HG02610 (cell line): ENCODE measurements at regions not wholly inside any gene's neighbourhood (a gene's known extent, or its start where the extent isn't known, plus 50 kb on each side); places are given as distances from the start of the nearest gene placed in this dataset.

ENCODE experiments used
- ATAC-seq: cut with Tn5 transposase; IDR thresholded peaks from one replicate; pipeline ENCODE4 v1.9.1; 2021; ENCODE audit warnings: mild to moderate bottlenecking, moderate library complexity; ENCODE audit not compliant: unreplicated experiment

DNA sequence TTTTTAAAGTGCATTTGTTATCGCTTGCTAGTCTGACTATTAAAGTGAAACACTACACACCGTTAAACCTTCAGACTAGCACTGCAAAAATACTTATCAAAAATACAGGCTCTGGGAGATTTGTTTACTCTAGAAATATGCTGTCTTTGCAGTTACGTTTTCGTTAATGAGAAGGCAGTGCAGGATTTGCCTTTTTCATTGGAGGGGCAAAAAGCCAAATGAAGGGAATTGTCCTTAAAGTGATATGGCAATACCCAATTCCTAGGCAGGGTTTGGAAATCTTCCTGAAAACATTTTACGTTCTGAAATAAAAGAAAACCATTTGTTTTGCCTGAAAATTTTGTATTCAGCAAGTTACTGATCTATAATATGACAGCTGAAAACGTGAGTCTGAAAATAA lies 1800.2 kb downstream of the MAT2B start:
- ATAC-seq = no peak

DNA sequence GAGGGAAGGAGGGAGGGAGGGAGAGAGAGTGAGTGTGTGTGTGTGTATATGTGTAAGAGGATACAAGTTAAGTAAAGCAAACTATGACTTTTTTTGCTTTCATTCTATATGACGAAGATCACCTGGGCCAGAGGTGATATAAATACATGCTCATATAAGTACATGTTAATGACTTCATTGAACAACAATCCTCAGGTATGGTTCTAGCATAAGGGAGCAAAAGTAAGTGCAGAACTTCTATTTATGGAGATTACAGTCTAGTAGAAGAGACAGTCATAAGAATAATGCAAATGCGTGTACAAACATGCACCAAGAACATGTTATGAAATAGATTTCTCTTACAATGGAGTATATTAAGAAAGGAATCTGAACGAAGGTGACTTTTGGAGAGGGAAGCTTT lies 1804.0 kb downstream of the MAT2B start:
- no peak for ATAC-seq

DNA sequence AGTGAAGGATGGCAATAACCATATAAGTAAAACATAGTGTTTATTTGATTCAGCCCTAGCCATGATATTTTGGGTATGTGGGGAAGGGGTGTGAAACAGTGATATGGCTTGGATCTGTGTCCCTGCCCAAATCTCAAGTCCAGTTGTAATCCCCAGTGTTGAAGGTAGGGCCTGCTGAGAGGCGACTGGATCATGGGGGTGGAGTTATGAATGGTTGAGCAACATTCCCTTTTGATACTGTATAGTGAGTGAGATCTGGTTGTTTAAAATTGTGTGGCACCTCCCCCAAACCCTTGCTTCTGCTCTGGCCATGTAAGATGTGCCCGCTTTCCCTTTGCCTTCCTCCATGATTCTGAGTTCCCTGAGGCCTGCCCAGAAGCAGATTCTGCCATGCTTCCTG lies 1804.6 kb downstream of the MAT2B start:
- no peak for ATAC-seq

DNA sequence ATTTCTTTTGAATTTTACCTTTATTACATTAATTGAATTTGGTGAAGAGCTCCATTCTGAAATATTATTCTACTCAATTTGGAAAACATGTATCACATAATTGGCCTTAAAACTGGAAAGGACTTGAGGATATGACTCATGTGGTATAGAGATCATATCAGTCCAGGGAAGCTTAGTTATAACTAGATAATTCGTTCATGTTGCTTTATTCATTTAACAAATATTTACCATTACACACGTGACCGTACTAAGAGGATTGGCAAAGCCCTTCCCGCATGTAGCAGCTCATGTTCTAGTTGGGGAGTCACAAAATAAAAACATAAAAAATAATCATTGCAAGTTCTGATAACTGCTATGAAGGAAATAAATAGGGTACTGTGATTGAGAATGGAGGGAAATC lies 1816.5 kb downstream of the MAT2B start:
- ATAC-seq = no peak

DNA sequence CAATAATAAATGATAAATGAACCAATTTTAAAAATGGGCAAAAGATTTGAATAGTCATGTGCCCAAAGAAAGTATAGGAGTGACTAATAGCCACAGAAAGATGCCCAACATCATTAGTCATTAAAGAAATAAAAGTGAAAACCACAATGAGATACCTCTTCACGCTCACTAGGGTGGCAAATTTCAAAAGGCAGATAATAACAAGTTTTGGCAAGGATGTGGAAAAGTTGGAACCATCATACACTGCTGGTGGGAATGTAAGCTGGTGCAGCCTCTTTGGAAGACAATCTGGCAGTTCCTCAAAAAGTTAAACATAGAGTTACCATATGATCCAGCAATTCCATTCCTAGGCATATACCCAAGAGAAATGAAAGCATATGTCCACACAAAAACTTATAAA lies 1819.8 kb downstream of the MAT2B start:
- ATAC-seq = no peak

DNA sequence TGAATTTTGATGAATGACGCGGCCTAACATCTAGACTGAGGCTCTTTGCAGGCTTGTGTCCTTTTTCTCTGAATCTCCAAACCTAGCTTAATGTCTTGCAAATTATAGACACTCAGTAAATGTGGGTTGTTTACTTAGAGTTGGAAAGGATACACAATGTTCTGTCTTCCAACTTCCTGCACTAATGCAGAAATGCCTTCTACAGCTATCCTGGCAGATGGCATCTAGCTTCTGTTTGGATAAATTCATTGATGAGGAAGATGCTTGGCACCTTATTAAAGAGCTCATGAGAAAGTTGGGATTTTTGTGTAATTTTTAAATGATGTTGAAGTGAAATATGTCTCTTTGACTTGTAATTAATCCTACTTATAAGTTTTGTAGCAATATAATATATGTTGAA lies 1822.2 kb downstream of the MAT2B start:
- no peak for ATAC-seq

DNA sequence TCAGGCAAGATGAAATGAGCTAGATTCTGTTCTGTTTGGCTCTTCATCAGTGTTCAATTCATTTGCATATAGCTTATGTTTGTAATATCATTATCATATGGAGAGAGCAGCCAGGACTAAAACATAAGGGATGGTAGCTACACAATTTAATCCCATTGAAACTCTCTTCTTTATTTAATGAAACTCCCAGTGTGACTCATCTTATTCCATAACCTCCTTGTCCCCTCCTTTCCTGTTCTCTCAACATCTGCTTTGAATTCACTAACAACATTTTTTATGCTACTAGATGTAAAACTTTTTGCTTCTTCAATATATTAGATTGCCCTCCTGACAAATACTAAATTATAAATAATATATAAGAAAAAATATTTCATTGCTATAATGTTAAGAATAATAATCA lies 1823.4 kb downstream of the MAT2B start:
- no peak for ATAC-seq

DNA sequence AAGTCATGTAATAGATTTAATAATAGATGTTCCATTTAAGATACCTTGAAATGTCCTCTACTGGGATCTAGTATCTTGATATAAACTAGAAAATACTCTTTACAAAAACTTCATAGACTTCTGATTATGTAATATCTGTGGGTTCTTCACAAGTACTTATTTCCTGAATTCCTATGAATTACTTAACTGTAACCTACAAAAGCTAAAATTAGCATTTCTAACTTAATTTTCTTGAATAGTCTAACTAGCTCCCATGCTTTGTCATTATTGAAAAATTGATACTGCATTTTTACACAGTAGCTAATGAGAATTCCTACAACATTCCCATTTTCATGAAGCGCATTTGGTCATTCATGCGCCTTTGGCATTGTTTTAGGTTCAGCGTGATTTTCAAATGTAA lies 1828.2 kb downstream of the MAT2B start:
- ATAC-seq = no peak

DNA sequence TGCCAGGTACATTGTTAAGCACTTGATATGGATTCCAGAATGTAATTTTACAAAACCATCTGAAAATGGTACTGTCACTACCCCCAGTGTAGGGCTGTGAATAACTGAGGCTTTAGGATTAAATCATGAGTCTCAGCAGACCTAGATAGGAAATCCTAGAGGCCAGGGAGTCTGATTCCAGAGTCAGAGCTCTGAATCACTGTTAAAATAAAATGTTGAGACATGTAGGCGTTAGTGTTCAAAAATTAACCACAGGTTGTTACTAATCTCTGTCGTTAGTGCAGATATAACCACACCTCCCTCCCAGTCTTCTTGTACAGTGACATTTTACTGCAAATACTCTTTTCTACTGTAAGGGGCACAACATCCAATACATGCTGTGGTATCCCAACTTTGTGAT lies 1828.8 kb downstream of the MAT2B start:
- no peak for ATAC-seq

DNA sequence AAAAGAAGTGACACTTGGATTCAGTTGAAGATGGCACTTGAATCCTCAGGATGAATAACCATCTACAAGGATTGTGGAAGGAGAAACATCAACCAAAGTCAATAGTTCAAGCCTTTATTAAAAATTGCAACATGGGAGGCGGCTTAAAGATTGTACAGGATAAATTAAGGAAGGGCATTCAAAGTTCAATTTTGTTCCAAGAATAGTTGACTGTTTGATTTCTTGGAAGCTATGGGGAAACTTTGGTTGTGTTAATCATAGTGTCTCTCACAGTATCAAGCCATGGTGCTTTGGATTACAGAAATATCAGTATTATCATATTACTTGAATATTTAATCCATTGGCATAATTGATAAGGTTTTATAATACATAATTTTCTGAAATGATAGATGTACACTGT lies 1844.3 kb downstream of the MAT2B start:
- ATAC-seq = no peak

DNA sequence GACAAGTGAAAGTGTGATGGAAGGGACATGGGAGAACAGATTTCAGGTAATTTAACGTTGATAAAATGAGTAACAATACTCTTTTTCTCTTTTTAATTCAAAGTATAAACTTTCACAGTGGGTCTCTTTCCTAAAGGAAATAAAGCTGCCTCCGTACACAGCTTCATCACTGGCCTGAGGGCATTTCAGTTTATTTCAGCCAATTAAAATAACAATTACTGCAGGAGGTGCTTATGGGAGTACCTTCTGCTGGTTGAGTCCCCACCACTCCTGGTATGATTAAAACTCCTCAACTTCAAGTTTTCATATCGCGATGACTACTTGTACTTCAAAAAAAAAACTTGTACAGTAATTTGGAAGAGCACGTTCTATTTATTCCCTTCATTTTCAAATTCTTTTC lies 1845.9 kb downstream of the MAT2B start:
- no peak for ATAC-seq

DNA sequence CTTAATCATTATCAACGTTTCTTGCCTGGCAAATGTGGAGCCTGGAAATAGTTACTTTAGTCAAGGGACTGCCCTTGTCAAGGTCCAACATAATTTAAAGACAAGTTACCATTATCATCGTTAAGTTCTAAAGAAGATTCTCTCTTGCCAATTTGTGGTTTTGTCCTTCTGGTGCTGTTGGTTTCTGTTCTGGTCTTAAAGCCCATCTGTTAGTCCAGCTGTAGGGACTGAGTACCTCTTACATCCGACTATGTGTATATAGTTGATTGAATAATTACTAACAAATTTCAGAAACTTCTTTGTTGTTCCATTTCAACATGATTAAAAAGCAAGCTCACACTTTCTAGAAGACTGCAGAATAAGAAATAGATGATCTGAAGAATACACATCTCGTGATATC lies 1854.9 kb downstream of the MAT2B start:
- ATAC-seq = no peak

DNA sequence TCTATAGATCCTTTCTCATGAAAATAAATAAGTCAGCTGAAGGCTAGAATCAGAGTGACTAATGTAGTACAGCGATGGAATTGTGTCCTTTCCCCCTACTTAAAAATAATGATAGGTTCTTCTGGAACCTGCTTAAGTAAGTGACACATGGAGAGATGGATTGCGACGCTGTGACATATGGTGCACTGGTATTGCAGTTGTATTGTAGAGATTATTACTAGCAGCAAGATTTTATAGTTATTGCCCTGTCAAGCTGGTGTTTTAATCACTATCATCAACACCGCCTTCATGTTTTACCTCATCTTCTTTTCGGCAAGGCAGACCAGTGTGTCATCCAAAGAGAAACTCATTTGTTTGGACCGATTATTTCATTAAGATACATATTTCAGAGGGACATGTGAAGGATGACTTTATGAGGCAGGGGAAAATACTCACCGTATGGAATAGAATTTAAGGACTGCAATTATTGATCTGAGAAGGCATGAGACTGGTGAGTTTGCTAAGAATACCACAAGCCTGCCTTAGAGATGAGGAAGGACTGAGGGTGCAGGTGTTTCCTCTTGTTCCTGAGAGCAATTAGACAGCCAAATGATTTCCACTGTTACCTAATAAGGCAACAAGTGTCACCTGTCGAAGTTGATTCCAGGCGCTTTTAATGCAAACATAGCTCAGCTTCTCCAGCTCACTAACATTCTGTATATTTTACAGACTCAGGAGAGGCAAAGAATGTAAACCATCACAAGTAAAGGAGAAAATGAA lies 1855.5 kb downstream of the MAT2B start:
- ATAC-seq = no peak

DNA sequence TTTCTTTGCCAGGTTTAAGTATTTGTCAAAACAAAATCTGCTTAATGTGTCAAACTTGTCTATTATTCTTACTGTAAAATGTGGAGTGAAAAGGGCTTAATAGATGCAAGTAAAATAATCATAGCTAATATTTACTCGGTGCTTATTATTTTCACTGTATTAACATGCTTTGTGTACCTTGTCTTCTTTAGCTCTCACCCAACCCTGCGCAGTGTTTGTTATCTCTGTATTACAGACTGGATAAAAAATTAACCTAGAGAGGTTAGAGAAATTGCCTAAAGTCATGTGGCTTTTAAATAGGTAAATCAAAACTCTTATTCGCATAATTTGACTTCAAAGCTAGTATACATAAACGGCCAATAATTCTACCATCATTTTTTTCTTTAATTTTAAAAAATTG lies 1864.8 kb downstream of the MAT2B start:
- ATAC-seq = no peak

DNA sequence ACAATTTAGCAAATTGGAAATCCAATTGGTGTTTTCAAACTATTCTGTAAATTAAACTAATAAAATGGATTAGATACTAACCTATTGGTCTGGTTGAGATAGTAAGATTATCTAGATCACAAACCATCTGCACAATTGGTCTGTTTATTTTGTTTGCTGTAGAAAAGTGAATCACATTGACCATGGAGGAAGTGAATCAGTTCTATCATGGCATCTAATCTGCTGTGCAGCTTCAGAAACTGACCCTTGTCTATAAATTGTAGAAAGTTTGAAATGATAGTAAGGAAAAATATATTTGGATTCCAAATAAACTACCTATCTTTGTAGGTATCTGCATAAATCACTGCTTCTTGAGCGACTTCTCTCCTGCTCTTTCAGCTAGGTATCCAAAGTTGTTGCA lies 1865.4 kb downstream of the MAT2B start:
- no peak for ATAC-seq

DNA sequence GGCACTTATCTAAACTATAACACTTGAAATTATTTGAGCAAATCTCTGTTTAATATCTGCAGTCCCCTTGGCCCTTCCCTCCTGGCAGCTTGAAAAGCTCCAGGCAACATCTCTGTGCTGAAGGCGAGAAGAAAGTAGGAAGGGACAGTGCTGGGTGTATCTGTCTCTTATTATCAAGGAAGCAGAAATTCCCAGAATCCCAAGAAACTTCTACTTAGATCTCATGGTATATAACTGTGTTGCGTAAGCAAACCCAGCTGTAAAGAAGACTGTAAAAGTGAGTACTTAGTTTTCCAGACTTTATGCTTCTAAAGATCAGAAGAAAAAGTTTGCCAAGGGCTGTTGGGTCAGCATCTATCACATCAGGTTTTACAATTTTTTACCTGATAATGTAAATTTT lies 1869.8 kb downstream of the MAT2B start:
- no peak for ATAC-seq

DNA sequence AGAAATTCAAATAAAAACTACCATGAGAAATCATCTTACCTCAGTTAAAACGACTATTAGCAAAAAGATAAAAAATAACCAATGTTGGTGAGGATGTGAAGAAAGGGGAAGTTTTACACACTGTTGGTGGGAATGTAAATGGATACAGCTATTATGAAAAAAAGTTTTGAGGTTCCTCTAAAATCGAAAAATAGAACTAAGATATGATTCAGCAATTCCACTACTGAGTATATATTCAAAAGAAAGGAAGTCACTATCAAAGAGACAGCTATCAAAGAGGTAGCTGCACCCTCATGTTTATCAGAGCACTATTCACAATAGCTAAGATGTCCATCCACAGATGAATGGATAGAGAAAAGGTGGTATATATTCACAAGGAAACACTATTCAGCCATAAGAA lies 1888.4 kb downstream of the MAT2B start:
- ATAC-seq = no peak

DNA sequence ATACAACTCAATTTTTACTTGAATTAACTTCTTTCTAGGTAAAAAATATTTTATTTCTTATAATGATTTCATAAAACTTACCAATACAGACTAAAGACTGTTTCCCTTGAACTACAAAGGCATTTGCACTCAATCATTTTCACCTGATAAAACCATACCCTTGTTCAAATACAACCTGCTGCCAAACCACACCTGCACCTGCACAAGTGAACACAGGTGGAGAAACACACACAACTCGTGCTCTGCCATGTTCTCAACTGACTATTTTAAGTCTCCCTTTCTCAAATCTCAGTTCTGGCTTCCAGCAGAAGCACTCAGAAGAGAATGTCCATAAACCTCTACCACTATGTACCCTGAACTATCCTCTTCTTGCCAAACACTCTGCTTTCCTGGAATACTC lies 1892.1 kb downstream of the MAT2B start:
- no peak for ATAC-seq

DNA sequence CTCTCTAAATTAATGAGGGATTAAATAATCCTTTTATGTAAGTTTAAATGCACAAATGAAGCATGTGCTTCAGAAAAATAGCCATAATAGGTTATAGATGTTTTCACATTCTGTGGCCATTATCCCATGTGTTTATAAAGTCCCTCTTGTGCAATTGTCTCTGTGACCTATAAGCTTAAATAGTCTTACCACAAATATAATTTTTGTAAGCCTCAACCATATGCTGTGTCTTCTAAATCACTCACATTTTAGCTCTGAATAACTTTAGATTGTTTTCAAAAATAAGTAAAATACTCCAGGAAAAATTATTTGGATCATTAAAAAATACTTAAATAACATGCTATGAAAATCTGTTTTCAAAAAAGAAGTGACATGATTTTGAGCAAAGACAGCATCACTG lies 1894.7 kb downstream of the MAT2B start:
- ATAC-seq = no peak

DNA sequence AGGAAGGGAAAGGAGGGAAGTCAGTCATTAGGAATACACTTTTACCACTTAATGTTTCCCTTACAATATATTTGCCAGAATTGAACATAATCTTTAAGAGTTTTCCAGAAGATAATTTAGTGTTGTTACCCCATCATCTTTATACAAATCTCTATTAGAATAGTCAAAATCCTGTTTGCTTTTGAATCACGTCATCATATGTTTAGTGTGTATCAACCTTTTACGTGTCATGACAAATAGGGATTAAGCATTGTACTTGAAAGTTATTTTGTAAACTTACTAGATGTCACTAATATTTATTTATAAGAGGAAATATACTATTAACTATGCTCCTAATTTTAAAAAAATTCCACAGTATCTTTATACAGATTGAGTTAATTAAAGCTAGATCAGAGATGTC lies 1899.5 kb downstream of the MAT2B start:
- no peak for ATAC-seq

DNA sequence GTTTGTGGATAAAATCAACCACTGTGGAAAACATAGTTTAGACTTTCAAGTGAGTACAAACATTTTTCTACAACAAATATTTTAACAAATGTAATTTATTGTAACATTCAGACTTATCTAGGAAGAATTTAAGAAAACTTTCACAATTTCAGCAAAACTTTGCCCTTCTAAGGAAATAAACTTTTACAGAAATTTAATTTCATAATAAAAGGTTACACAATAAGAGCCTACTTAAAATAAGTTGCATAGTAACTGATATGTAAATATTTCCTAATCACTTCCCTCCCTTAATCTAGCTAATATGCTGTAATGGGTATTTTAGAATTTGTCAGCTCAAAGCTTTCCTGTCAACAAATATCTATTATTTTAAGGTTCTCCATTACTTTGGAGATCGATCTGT lies 1899.9 kb downstream of the MAT2B start:
- ATAC-seq = no peak

DNA sequence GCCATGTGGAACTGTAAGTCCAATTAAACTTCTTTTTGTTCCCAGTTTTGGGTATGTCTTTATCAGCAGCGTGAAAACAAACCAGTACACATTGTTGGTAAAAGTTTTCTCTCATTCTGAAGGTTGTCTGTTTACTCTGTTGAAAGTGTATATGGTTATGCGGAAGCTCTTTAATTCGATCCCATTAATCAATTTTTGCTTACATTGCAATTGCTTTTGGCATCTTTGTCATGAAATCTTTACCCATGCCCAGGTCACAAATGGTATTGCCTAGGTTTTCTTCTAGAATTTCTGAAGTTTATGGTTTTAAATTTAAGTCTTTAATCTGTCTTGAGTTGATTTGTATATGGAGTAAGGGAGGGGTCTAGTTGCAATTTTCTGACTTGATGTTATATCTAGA lies 1901.9 kb downstream of the MAT2B start:
- no peak for ATAC-seq

DNA sequence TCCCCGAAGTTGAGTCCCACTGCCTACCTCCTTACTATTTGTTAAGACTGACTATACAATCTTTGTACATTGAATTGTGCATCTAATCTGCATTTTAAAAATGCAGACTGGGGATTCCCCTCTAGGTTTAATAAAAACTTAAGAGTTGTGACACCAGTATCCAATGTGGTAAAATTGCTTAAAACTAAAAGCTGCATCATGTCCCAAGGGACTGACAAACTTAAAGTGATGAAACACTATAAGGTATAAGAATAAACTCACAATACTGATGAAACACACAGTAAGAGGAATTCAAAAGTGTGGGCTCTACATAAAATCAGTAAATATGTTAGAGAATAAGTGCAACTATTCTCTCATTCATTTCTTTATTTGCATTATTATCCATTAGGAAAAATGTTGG lies 1905.1 kb downstream of the MAT2B start:
- no peak for ATAC-seq
